Inflammatory macrophage (primary cell): ENCODE measurements at regions not wholly inside any gene's neighbourhood (a gene's known extent, or its start where the extent isn't known, plus 50 kb on each side); places are given as distances from the start of the nearest gene placed in this dataset.

Experiments
- DNase-seq, 2 donors: peaks; one replicate each; pipeline ENCODE4 v3.0.0-alpha.2; 2020 to 2022

- DNase-seq = no peak
Measured at GRCh38 chr4:135777361-135777760, 1575.8 kb upstream of the PABPC4L start.

- DNase-seq = no peak
Measured at GRCh38 chr4:135775909-135776308, 1574.3 kb upstream of the PABPC4L start.

GRCh38 chr4:135770505-135770904 is 1568.9 kb upstream of the PABPC4L start:
- DNase-seq = no peak

GRCh38 chr4:135744928-135745327 is 1543.3 kb upstream of the PABPC4L start:
- DNase-seq = no peak

GRCh38 chr4:135741583-135741982 is 1540.0 kb upstream of the PABPC4L start:
- DNase-seq = no peak

GRCh38 chr4:135739354-135739753 is 1537.8 kb upstream of the PABPC4L start:
- DNase-seq = no peak

- DNase-seq = no peak
Measured at GRCh38 chr4:135735512-135735911, 1533.9 kb upstream of the PABPC4L start.

GRCh38 chr4:135732448-135732847 is 1530.9 kb upstream of the PABPC4L start:
- DNase-seq = no peak

- no peak for DNase-seq
Measured at GRCh38 chr4:135731682-135732081, 1530.1 kb upstream of the PABPC4L start.

- no peak for DNase-seq
Measured at GRCh38 chr4:135724421-135724820, 1522.8 kb upstream of the PABPC4L start.

- DNase-seq = no peak
Measured at GRCh38 chr4:135718019-135718418, 1516.4 kb upstream of the PABPC4L start.

GRCh38 chr4:135705343-135705742 is 1503.8 kb upstream of the PABPC4L start:
- no peak for DNase-seq

GRCh38 chr4:135694066-135694465 is 1492.5 kb upstream of the PABPC4L start:
- no peak for DNase-seq

GRCh38 chr4:135684001-135684400 is 1482.4 kb upstream of the PABPC4L start:
- DNase-seq = no peak

- DNase-seq = no peak
Measured at GRCh38 chr4:135672202-135672601, 1470.6 kb upstream of the PABPC4L start.

GRCh38 chr4:135670548-135670947 is 1469.0 kb upstream of the PABPC4L start:
- DNase-seq = no peak
